Activated CD8-positive, alpha-beta memory T cell treated with anti-CD3 and anti-CD28 coated beads, Interleukin-2, amount 10 ng/mL, durations not matched to agents 7 days and 5 days (primary cell): ENCODE measurements at regions not wholly inside any gene's neighbourhood (a gene's known extent, or its start where the extent isn't known, plus 50 kb on each side); places are given as distances from the start of the nearest gene placed in this dataset.

Source experiments
- ATAC-seq: fragments of 150-1000 bp; cut with Tn5 transposase; one replicate; pipeline ENCODE4 v1.10.0; 2021; ENCODE audit warnings: moderate library complexity
- CTCF ChIA-PET: fragments of 350-600 bp; sonication (Branson Sonifier 250); formaldehyde crosslinking; loops from one replicate; lab custom pipeline; 2021; ENCODE audit warnings: antibody characterized with exemption; lab: Charles Lee
- DNase-seq: peaks from one replicate; pipeline ENCODE4 v3.0.0-alpha.2; 2020
- H3K27ac Mint-ChIP-seq: one replicate; pipeline ENCODE4 v1.8.0; 2021; ENCODE audit warnings: mild to moderate bottlenecking, mixed read lengths
- H3K27me3 Mint-ChIP-seq: one replicate; pipeline ENCODE4 v1.8.0; 2021; ENCODE audit warnings: mixed read lengths
- H3K36me3 Mint-ChIP-seq: one replicate; pipeline ENCODE4 v1.8.0; 2021; ENCODE audit warnings: mild to moderate bottlenecking, mixed read lengths
- H3K4me1 Mint-ChIP-seq: one replicate; pipeline ENCODE4 v1.8.0; 2021; ENCODE audit warnings: mixed read lengths
- H3K4me3 Mint-ChIP-seq: one replicate; pipeline ENCODE4 v1.8.0; 2021; ENCODE audit warnings: mild to moderate bottlenecking, moderate library complexity, mixed read lengths
- H3K9me3 Mint-ChIP-seq: one replicate; pipeline ENCODE4 v1.8.0; 2022; ENCODE audit warnings: low read depth, mixed read lengths

DNA sequence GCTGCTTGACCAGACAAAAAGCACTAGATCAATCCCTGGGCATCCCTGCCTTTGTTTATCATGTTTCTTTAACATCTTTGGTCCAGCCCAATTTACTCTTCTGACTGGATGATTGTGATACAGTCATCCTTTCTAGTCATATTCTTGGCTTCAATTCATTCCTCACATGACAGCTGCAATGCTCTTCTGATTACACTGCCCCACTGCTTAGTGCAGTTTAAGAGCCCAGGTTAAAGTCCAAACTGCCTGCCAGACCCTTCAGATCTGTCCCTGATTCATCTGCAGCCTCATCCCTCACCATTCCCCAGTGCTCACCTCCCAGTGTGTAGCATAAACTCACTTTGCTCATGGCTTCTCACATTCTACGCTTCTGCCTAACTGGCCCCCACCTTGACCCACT lies 383.8 kb downstream of the TNS3 start:
- H3K36me3 Mint-ChIP-seq, result no peaks in the 10 kb centered on the region
- H3K9me3 Mint-ChIP-seq, result no peaks in the 10 kb centered on the region
- CTCF ChIA-PET, result no interaction called here
- DNase-seq (no peak), ATAC-seq (no peak)
- no peak overlapping the region for H3K27ac Mint-ChIP-seq
- no peak overlapping the region for H3K4me3 Mint-ChIP-seq
- no peaks in the 10 kb centered on the region for H3K27me3 Mint-ChIP-seq
- no peaks in the 10 kb centered on the region for H3K4me1 Mint-ChIP-seq

DNA sequence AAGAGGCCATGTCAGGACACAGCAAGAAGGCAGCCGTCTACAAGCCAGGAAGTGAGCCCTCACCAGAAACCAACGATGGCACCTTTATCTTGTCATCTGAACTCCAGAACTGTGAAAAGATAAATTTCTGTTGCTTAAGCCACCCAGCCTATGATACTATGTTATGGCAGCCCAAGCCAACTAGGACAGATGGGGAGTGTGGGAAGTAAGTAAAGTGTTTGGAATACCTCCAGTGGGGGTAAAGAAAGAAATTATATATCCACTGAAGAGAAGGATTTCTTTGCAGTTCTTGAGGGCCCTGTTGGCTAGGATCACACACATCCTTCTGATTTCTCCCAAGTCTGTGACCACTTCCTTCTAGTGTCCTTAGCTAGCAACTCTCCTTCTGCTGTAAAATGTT lies 384.4 kb downstream of the TNS3 start:
- DNase-seq, result no peak
- CTCF ChIA-PET, result no interaction called here
- no peak for ATAC-seq
- H3K4me1 Mint-ChIP-seq, result no peaks in the 10 kb centered on the region
- no peak overlapping the region for H3K27ac Mint-ChIP-seq
- H3K36me3 Mint-ChIP-seq, result no peaks in the 10 kb centered on the region
- H3K4me3 Mint-ChIP-seq, result no peak overlapping the region
- H3K9me3 Mint-ChIP-seq, result no peaks in the 10 kb centered on the region
- H3K27me3 Mint-ChIP-seq, result no peaks in the 10 kb centered on the region

- Mint-ChIP-seq H3K27me3 (no peaks in the 10 kb centered on the region), H3K9me3 (no peaks in the 10 kb centered on the region), H3K36me3 (no peaks in the 10 kb centered on the region), H3K27ac (no peak overlapping the region), H3K4me3 (no peak overlapping the region), H3K4me1 (no peaks in the 10 kb centered on the region)
- CTCF ChIA-PET, result no interaction called here
- no peak for DNase-seq
- ATAC-seq, result no peak
Measured at GRCh38 chr7:47196737-47197136, 385.2 kb downstream of the TNS3 start.

DNA sequence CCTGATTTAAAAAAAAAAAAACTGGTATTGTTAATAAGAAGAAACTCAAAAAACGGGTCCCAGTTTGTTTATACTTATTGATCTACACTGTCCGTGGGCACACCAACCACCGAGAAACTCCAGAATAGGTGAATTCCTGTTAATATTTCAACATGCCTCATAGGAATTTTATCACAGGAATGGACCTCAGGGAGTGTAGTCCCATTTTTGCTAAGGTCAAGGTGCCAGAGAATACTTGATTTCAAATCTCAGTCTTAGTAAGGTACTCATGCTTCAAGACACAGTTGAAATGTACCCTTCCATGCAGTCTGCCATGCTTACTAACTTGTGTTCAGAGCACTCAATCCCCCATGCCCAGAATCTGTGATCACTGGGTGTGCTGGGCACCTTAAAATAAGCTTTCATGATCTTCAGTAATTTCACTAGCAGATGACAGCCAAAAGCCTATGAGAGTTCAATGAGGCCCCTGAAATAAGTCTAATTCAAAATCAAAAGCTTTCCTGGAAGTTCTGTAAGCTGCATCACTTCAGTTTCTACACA lies 385.7 kb downstream of the TNS3 start:
- H3K4me1 Mint-ChIP-seq, result no peaks in the 10 kb centered on the region
- H3K4me3 Mint-ChIP-seq, result no peak overlapping the region
- H3K27me3 Mint-ChIP-seq, result no peaks in the 10 kb centered on the region
- ATAC-seq (no peak), DNase-seq (no peak)
- no peak overlapping the region for H3K27ac Mint-ChIP-seq
- H3K9me3 Mint-ChIP-seq, result no peaks in the 10 kb centered on the region
- no peaks in the 10 kb centered on the region for H3K36me3 Mint-ChIP-seq
- CTCF ChIA-PET, result no interaction called here

GRCh38 chr7:47195641-47196040 lies 386.3 kb downstream of the TNS3 start:
- no peak overlapping the region for H3K4me3 Mint-ChIP-seq
- no peak overlapping the region for H3K27ac Mint-ChIP-seq
- H3K9me3 Mint-ChIP-seq, result no peaks in the 10 kb centered on the region
- ATAC-seq (no peak), DNase-seq (no peak)
- no peaks in the 10 kb centered on the region for H3K27me3 Mint-ChIP-seq
- H3K36me3 Mint-ChIP-seq, result no peaks in the 10 kb centered on the region
- CTCF ChIA-PET, result no interaction called here
- no peaks in the 10 kb centered on the region for H3K4me1 Mint-ChIP-seq

GRCh38 chr7:47194516-47195057 lies 387.3 kb downstream of the TNS3 start:
- no peaks in the 10 kb centered on the region for H3K36me3 Mint-ChIP-seq
- no peaks in the 10 kb centered on the region for H3K27me3 Mint-ChIP-seq
- ATAC-seq (no peak), DNase-seq (no peak)
- H3K4me3 Mint-ChIP-seq, result no peak overlapping the region
- no peak overlapping the region for H3K27ac Mint-ChIP-seq
- no peaks in the 10 kb centered on the region for H3K4me1 Mint-ChIP-seq
- H3K9me3 Mint-ChIP-seq, result no peaks in the 10 kb centered on the region
- CTCF ChIA-PET, result no interaction called here

DNA sequence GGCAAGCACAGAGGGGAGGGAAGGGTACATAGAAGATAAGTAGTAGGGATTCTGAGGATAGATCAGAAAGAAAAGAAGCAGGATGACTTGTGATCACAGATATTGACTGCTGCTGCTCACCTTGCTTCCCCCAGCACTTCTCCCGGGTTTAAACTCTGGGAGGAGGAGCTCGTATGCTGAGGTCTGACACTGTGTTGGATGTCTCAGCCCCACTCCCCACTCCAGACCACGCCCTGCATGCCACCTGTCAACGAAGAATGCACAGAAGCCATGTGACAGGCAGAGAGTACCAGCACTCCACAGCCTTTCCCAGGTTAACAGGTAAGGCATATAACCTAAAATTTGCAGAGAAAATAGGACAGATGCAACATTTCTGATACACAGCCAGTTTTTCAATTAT lies 388.9 kb downstream of the TNS3 start:
- DNase-seq (no peak), ATAC-seq (no peak)
- CTCF ChIA-PET, result no interaction called here
- Mint-ChIP-seq H3K36me3 (no peaks in the 10 kb centered on the region), H3K27ac (no peak overlapping the region), H3K4me1 (no peaks in the 10 kb centered on the region), H3K27me3 (no peaks in the 10 kb centered on the region), H3K9me3 (no peaks in the 10 kb centered on the region), H3K4me3 (no peak overlapping the region)

DNA sequence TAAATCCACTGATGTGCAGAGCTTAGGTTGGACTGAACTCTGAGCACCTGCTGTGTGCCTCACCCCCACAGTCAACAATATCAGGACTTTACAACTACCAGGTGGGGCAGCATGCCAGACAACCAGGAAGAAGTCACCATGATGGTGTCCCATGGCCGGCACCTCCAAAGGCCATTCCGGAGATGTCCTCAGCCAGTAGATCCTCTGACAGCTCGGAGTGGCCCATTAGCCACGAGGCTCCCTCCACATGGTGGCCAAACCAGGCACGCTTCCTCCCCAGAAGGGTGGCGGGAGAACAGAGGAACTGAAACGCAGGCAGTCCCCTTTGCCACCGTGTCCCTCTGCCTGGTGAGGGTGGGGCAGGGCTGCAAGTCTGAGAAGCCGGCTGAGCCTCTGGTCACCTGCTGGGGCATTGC lies 390.0 kb downstream of the TNS3 start:
- DNase-seq, result no peak
- no peak for ATAC-seq

DNA sequence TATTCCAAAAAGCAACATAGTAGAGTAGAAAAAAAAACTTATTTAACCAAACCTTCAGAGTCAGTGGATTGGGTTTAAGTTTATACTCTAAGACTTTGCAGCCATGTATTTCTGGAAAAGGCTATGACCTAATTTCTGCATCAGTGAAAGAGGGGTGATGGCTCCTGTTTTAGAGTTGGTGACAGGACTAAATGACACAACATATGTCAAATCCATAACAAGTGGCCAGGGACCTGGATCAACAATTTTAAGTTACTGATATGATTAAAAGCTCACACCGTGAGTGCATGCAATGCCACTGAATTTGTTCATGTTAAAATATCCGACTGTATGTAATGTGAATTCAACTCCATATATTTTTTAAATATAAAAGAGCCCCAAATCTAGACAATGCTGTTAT lies 390.6 kb downstream of the TNS3 start:
- H3K36me3 Mint-ChIP-seq, result no peaks in the 10 kb centered on the region
- ATAC-seq (no peak), DNase-seq (no peak)
- H3K4me1 Mint-ChIP-seq, result no peaks in the 10 kb centered on the region
- H3K27me3 Mint-ChIP-seq, result no peaks in the 10 kb centered on the region
- H3K9me3 Mint-ChIP-seq, result no peaks in the 10 kb centered on the region
- H3K27ac Mint-ChIP-seq, result no peak overlapping the region
- CTCF ChIA-PET, result no interaction called here
- no peak overlapping the region for H3K4me3 Mint-ChIP-seq

More for the DNA sequence above, 390.0 kb downstream of the TNS3 start:
- no peak overlapping the region for H3K4me3 Mint-ChIP-seq
- no peaks in the 10 kb centered on the region for H3K4me1 Mint-ChIP-seq
- H3K9me3 Mint-ChIP-seq, result no peaks in the 10 kb centered on the region
- no peak overlapping the region for H3K27ac Mint-ChIP-seq
- H3K27me3 Mint-ChIP-seq, result no peaks in the 10 kb centered on the region
- no peaks in the 10 kb centered on the region for H3K36me3 Mint-ChIP-seq
- CTCF ChIA-PET, result no interaction called here

DNA sequence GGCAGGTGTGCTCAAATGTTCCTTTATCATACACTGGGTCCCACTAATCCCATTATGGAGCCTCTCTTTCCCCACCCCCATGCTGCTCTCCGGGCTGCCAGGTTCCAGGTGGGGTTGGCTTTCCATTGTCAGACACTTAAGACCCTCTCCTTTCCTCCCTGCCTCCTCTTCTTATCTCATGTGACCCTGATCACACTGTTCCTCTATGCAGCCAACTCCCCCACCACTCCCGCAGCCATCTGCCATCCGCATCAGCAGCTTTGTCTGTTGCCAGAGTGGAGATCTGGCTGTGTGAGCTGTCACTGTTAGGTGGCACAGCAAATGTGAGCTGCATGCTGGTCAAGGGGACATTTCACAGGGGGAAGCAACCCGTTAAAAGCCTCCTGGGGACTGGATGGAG lies 391.4 kb downstream of the TNS3 start:
- Mint-ChIP-seq H3K27me3 (no peaks in the 10 kb centered on the region), H3K27ac (no peak overlapping the region), H3K36me3 (no peaks in the 10 kb centered on the region), H3K4me1 (no peaks in the 10 kb centered on the region), H3K4me3 (no peak overlapping the region), H3K9me3 (no peaks in the 10 kb centered on the region)
- no peak for DNase-seq
- CTCF ChIA-PET, result no interaction called here
- ATAC-seq, result no peak

GRCh38 chr7:47188653-47189315 lies 393.1 kb downstream of the TNS3 start:
- DNase-seq (no peak), ATAC-seq (no peak)
- no peak overlapping the region for H3K4me3 Mint-ChIP-seq
- no peaks in the 10 kb centered on the region for H3K36me3 Mint-ChIP-seq
- no peaks in the 10 kb centered on the region for H3K27me3 Mint-ChIP-seq
- H3K27ac Mint-ChIP-seq, result no peak overlapping the region
- H3K4me1 Mint-ChIP-seq, result no peaks in the 10 kb centered on the region
- CTCF ChIA-PET, result no interaction called here
- H3K9me3 Mint-ChIP-seq, result no peaks in the 10 kb centered on the region

GRCh38 chr7:47188136-47188535 lies 393.8 kb downstream of the TNS3 start:
- no peak overlapping the region for H3K27ac Mint-ChIP-seq
- H3K27me3 Mint-ChIP-seq, result no peaks in the 10 kb centered on the region
- no peak for DNase-seq
- H3K36me3 Mint-ChIP-seq, result no peaks in the 10 kb centered on the region
- H3K4me1 Mint-ChIP-seq, result no peaks in the 10 kb centered on the region
- H3K9me3 Mint-ChIP-seq, result no peaks in the 10 kb centered on the region
- CTCF ChIA-PET, result no interaction called here
- H3K4me3 Mint-ChIP-seq, result no peak overlapping the region
- ATAC-seq, result no peak

DNA sequence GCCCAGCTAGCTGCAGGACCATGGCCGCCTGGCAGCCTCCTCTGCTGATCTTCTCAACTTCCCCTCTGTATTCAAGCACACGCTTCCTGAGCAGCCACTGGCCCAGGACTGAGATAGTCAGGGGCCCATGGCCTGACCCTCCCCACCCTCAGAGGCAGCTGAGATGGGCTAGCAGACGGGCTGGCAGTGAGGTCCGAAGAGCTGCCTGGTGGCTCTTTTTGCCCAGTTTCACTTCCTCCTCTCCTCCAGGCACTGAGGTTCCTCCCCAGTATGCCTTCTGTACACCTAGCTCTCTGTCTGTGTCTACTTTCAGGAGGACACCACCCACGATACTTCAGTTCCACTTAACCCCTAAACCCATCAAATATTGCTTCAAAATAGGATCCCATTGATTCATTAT lies 395.6 kb downstream of the TNS3 start:
- ATAC-seq, result no peak
- Mint-ChIP-seq H3K4me3 (no peak overlapping the region), H3K4me1 (no peaks in the 10 kb centered on the region), H3K36me3 (no peaks in the 10 kb centered on the region), H3K27me3 (no peaks in the 10 kb centered on the region), H3K9me3 (no peaks in the 10 kb centered on the region), H3K27ac (no peak overlapping the region)
- CTCF ChIA-PET, result no interaction called here
- no peak for DNase-seq

DNA sequence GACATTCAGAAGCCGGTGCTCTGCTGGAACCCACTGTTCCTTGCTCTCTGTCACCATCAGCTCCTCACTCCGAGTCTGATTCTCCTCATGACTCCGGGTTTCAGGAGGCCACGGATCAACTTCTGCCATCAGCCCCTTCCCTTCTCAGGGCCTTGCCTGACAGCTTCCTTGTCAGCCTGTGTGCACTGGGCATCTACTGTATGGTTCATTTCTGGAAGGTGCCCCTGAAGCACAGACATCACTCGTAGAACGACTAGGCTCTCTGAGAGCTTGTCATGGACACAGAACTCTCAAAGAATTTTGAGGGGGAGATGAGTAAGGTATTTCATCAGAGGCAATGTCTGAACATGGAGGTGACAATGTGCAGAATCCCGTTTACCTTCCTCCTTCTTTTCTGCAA lies 396.1 kb downstream of the TNS3 start:
- H3K4me1 Mint-ChIP-seq, result no peaks in the 10 kb centered on the region
- H3K27ac Mint-ChIP-seq, result no peak overlapping the region
- H3K9me3 Mint-ChIP-seq, result no peaks in the 10 kb centered on the region
- H3K4me3 Mint-ChIP-seq, result no peak overlapping the region
- no peaks in the 10 kb centered on the region for H3K27me3 Mint-ChIP-seq
- no peak for ATAC-seq
- CTCF ChIA-PET, result no interaction called here
- DNase-seq, result no peak
- H3K36me3 Mint-ChIP-seq, result no peaks in the 10 kb centered on the region
